NCI-H2171 treated with DMSO at 0.1 percent for 48 hours (cell line): ENCODE measurements at regions not wholly inside any gene's neighbourhood (a gene's known extent, or its start where the extent isn't known, plus 50 kb on each side); places are given as distances from the start of the nearest gene placed in this dataset.
"Not testable (repeated sequence)": the region's sequence is repeated elsewhere in the genome, so short reads cannot be mapped to it uniquely, and the experiment has no call there.

Source experiments
- DNase-seq: peaks from one replicate; lab custom pipeline; 2025; lab: John Stamatoyannopoulos, UW

DNA sequence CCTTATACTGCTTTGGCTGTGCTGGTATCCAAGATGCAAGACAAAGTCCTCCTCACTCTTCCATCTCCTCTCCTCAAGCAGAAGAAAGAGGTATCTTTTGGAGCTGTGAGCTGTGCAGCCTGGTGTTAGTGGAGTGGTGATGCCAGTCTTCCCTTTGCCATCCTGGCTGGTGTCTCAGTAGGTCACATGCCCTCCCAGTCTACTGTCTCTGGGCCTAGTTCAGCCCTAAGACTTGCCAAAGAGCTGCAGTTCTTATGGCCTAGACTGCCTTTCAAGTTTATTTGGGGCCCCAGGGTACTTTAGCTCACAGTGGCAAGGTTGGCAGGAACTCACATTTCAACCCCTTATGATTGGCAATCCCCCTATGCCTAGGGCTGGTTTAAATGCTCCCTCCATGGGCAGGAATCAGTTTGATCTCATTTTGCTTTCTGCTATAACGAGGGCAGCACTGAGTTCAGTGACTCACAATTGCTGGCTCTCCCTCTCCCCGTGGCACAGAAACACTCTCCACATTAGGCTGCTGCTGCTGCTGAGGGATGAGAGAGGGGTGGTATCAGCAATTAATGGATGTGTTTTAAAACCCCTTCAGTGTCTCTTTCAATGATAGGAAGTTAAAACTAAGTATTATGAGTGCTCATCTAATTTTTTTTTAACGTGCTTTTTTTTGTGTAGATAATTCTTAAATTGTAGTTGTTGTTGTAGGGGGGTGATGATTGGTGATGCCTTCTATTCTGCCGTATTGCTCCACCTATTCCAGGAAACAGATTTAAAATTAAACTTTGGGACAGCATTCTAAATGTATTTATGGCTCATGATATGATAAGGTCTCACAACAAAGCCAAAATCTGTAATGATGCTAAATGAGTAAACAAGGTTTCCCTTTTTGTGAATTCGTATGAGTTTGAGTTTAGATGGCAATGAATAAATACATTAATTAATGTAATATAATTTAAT lies 1295.0 kb downstream of the JRKL start:
- no peak for DNase-seq

DNA sequence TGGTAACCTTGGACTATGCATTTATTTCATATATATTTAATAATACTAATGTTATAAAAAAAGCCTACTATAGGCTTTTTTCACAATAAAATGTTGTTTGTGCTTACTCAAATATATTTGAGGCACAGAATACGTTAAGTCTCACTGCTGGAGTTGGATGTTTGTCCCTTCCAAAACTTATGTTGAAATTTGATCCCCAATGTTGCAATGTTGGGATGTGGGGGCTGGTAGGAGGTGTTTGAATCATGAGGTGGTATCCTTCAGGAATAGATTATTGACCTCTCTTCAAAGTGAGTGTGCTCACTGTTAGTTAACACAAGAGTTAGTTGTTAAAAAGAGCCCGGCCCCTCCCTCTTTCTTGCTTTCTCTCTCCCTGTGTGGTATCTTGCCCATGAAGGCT lies 1295.9 kb downstream of the JRKL start:
- DNase-seq = no peak

DNA sequence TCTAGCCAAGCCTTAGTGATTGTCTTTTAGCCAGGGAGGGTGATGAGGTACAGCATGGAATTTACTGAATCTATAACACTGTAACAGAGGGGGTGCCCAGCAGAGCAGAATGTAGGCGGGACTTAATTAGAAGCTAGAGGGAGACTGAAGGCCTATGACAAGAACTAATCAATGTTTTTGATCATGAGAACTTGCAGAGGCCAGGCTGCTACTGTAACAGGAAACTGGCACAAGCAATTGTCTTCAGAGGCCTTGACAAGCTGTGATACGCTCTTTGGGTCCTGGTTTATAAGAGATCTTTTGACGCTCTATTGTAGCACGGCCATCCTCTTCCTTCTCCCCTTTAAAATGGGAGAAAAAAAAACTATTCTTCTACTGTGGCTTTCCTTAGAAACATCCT lies 1297.3 kb downstream of the JRKL start:
- DNase-seq = no peak

DNA sequence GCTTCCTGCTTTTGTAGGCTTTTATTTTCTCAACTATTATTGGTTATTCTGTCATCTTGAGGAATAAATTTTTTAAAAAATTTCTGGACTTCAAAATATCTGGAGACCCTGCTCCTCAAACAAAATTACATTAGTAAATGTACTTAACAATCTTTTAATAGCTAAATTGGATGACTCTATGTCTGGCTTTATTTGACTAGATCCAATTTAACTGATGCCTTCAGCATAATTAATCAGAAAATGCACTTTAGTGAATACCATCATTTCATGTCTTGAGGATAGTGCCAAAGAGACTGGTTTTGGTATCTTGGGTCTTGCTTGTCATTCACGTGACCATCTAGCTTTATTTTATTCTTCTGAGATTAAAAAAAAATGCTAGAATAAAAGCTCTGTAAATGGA lies 1301.2 kb downstream of the JRKL start:
- DNase-seq = no peak

DNA sequence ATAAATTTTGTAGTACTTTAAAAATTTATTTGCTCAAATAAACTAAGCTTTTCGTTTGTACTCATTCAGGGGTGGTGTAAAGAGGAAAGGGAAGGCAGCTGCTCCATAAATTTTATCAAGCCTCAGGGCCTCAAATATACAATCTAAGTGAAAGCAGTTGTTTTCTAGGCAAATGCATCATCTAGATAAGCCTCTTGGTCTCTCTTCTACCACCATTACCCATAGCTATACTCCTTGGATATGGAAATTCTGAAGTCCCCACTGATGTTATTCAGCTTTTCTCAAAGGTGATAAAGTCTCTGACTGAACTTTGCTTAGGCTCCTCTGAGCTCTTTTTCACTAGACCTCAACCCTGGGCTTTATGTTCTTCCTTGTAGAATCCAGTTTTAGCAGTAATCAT lies 1313.1 kb downstream of the JRKL start:
- peak; percentile 20 for DNase-seq

DNA sequence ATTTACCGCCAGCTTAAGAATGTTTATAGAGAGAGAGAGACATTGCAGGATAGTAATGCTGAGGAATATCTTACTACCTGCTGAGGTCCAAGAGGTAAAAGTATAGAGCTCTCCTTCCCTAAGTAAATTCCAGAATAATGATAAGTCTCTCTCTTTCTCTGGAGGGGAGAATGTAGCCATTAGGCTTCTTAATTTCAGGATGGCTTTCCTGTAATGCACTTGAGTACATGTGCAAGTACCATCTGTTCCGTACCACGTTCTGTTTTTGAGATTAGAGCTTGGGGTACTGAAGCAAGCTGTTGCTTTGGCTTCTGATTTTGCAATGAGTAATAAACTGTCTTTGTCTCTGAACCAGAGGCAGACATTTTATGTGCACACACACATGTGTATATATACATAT lies 1314.0 kb downstream of the JRKL start:
- DNase-seq = peak; percentile 92

DNA sequence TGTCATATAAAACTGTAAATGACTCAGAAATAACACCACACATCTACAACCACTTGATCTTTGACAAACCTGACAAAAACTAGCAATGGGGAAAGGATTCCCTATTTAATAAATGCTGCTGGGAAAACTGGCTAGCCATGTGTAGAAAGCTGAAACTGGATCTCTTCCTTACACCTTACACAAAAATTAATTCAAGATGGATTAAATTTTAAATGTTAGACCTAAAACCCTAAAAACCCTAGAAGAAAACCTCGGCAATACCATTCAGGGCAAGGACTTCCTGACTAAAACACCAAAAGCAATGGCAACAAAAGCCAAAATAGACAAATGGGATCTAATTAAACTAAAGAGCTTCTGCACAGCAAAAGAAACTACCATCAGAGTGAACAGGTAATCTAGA lies 1315.3 kb upstream of the CNTN5 start:
- DNase-seq = not testable (repeated sequence)

DNA sequence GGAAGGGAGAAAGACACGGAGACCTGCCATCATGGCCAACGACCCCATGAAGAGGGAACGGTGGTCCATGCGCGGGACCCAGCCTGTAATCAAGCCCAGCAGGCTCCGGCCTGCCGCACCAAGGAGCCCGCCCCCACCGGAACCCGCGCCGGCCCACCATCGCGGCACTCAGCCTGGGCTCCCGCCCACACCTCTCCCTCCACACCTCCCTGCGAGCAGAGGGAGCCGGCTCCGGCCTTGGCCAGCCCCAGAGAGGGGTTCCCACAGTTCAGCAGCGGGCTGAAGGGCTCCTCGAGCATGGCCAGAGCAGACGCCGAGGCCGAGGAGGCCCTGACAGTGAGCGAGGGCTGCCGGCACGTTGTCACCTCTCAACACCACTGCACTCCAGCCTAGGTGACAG lies 1302.8 kb upstream of the CNTN5 start:
- no peak for DNase-seq

DNA sequence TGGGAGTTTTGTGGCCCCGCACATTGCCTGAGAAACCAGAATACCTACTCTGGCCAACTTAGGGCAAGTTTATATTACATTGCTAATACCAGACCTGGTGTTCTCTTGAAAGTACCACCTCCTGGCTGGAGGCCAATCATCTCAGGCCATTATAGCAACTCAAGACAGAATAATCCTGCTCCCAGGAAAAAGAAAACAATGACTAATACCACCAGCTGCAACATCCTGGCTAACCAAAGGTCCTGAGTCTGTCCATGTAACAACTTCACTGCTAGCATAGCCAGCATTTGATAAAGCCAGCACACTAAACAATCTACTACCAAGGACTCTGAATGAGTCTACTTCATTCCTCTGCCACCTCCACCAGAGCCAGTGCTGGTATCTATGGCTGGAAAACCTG lies 1298.7 kb upstream of the CNTN5 start:
- DNase-seq = peak; percentile 17

DNA sequence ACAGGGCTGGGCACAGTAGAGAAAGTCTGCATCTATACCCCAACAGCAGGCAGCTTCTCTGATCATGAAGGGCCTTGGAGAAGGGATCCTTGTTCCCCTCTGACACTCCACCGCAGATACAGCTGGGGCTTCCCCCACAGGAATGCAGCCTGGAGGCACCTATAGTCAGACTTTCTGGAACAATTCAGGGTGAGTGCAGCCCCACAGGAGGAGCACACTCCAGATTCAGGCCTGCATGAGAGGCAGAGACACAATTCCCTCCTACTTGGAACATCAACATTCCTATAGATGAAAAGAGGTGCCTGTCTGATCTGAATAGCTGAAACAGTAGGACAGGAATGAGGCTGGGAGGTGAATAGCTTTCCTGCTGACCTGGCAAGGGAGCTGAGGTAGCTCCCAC lies 1298.0 kb upstream of the CNTN5 start:
- DNase-seq = no peak

DNA sequence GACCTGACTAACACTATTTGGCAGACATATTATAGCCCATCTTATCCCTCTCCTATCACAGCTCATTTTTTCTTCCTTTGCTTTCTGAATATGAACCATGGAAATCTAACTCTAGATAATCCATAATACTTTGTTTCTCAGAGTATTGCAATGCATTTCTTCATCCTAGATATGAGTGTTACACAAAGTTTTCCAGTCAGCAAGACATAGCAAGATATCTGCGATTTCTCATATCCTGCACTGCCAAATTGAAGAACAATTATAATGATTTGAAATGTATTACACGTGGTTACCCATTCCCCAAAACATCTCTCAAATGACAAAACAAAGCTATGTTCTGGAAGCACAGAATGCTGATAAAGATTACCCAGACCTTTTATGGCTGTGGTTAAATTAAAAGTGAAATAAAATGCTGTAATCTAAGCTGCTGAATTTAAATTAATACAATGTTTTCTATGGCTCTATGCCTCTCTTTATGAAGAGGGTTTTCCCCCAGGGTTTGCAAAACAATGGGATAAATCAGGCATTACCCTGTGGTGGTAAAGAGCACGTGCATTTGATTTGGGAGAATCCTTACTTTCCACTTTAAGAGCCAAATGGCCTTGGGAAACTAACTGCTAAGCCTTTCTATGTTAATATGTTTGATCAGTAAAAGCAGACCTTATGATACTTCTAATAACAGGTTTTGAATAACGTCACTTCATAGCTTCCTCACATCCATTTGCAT lies 1291.0 kb upstream of the CNTN5 start:
- no peak for DNase-seq

DNA sequence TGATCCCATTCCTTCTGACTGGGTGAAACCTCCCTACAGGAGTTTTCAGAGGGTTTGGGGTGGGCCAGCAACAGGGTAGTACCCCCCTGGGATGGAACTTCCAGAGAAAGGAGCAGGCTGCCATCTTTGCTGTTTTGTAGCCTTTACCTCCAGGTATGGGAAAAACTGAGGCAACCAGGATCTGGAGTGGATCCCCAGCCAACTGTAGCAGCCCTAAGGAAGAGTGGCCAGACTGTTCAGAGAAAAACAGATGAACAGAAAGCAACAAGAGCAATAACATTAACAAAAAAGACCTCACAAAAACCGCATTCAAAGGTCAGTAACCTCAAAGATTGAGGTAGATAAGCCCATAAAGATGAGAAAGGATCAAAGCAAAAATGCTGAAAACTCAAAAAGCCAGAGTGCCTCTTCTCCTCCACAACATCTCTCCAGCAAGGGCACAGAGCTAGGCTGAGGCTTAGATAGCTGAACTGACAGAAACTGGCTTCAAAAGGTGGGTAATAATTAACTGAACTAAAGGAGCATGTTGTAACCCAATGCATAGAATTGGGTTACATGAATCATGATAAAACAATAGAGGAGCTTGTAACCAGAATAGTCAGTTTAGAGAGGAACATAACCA lies 1288.6 kb upstream of the CNTN5 start:
- DNase-seq = peak; percentile 15

DNA sequence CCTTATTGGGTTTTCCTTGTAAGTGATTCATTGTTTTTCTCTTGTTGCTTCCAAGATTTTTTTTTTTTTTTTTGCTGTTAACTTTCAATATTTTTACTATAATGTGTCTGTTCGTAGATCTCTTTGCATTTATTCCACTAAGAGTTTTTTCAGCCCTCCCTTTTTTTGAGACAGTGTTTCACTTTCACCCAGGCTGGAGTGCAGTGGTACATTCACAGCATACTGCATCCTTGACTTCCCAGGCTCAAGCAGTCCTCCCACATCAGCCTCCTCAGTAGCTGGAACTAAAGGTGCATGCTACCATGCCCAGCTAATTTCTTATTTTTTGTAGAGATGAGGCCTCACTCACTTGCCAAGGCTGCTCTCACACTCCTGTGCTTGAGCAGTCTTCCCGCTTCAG lies 1282.0 kb upstream of the CNTN5 start:
- no peak for DNase-seq

DNA sequence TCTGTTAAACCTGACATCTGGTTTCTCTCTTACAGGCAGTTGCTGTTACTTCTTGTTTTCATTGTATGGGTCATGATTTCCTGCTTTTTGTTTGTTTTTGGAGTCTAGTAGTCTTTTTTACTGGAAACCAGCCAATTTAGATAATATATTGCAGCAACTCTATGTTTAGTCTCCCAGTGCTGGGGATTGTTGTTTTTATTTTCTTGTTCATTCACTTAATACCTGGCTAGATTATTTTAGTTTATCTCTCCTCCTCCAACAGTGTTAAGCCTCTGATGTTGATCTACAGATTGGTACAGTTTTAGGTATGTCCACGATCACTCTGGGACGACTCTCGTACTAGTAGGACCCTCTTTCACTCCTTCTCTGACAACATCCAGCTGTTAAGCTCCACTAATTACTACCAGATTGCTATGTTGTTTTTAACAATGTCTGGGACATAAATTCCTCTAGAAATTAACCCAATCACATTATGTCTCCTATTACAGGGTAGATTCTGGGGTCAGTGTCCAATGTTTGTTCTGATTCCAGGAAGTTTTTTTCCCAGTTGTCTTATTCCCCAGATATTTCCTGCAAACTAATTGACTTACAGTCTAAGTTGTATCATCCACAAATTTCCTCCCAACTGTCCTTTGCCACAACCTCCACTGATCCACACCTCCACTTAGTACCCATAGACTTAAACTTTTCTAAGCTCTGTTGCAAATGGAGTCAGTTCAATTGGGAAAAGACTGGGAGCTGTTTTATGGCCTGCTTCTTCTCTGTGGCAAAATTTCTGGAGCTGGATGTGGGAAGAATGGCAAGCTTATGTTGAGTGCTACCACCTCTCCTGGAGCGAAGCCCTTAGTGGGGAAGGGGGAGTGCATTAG lies 1280.6 kb upstream of the CNTN5 start:
- peak; percentile 41 for DNase-seq

DNA sequence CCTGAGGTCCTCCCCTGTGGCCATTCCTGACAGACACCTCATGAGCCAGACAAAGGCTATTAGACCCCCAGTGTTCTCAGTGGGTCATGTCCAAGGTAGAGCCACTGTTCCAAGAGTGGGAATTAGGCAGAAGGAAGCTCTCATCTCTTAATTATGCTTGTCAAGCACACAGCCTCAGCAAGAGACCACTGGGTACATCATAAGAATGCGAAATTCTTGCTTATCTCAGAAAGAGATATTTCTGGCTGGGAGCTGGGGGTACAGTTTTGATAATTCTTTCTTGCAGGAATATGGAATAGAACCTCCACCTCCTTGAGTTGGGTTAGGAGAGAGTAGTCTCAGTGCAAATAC lies 1280.0 kb upstream of the CNTN5 start:
- no peak for DNase-seq

DNA sequence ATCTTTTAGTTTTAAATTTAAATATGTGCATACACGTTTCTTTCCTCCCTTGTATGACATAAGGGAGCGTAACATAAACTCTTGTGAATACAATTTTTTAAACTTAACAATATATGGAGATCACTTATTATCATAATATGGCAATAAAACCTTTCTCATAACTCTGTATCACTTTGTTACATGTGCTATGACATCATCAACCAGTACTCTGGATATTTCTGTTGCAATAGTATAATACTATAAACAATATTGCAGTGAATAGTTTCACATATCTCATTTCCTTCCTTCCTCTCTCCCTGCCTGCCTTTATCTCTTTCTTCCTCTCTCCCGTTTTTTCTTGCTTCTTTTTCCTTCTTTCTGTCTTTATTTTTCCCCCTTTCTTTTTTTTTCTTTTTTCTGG lies 1278.0 kb upstream of the CNTN5 start:
- DNase-seq = no peak

DNA sequence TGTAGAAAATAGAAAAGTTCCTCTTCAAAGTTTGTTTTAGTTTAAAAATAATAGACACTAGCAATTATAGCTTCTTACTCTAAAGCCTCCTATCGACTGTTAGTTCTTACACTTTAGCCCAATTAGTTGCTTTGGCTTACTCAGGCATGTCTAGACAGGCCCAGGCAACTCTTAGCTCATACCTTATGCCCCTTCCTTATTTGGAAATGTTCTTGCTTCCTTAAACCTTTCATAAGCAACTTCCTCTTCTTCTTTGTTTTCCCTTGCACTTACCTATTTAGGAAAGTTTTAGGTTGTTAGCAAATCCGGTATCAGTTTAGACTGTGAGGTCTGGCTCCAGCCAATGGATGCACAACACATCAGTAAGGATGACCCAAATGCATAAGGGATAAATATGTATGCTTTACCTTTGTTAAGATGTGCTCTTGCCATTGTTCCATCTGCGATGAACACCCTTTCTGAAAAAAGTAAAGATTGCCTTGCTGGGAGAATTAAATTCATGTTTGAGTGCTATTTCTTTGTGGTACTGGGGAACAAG lies 1277.5 kb upstream of the CNTN5 start:
- peak; percentile 74 for DNase-seq

DNA sequence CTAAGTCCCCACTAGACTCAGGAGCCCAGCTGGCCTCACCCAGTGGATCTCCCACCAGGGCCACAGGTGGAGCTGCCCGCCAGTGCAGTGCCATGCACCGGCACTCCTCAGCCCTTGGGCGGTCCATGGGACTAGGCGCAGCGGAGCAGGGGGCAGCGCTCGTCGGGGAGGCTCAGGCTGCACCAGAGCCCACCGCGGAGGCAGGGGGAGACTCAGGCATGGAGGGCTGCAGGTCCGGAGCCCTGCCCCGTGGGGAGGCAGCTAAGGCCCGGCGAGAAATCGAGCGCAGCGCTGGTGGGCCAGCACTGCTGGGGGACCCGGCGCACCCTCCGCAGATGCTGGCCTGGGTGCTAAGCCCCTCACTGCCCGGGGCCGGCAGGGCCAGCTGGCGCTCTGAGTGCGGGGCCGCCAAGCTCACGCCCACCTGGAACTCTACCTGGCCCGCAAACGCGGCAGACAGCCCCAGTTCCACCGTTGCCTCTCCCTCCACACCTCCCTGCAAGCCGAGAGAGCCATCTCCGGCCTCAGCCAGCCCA lies 1275.2 kb upstream of the CNTN5 start:
- DNase-seq = no peak

DNA sequence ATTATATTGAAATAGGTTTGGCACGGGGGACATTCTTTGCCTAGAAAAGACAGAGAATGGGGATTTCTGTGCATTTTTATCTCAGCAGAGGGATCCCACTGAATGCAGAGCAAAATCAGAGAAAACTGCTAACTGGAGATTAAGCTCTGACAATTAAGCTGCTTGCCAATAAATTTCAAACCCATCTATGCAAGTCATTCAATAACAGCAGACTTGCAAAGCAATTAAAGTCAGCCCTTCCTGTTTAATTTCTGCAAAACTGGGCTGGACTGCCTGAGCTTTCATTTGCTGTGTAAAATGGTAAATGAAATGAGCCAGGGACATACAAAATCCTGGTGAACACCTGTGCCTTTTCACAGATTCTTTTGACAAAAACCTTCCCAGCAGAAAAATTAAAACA lies 1273.9 kb upstream of the CNTN5 start:
- DNase-seq = no peak

DNA sequence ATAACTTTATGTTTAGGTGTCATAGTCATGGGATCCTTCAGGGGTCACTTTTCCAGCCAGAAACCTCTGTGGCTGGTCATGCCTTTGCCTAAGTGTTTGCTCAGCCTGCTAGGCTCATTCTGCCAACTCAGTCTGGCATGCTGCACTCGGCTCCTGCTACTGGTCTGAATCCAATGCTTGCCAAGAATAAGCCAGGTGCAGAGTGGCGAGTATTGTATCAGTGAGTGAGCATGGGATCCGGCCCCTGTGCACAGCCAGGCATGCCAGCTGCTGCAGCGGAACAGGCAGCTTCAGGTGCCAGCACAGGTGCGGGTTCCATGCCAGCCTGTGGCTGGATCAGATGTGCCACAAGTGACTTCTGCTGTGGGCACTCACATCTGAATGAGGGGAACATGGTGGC lies 1269.3 kb upstream of the CNTN5 start:
- peak; percentile 30 for DNase-seq

DNA sequence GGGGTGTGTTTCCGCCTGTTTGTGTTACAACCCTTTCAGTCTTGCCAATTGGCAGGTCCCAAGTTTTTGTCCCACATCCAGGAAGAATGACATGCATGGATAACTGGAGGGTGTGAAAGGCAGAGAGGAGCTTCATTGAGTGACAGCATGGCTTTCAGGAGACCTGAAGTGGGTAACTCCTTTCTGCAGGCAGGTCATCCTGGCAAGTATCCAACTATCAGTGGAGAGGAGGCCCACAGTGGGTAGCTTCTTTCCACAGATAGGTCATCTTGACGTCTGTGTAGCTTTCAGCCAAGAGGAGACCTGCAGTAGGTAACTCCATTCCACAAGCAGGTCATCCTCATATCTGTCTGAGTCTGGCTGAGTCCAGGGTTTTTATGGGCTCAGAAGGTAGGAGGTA lies 1268.8 kb upstream of the CNTN5 start:
- no peak for DNase-seq

DNA sequence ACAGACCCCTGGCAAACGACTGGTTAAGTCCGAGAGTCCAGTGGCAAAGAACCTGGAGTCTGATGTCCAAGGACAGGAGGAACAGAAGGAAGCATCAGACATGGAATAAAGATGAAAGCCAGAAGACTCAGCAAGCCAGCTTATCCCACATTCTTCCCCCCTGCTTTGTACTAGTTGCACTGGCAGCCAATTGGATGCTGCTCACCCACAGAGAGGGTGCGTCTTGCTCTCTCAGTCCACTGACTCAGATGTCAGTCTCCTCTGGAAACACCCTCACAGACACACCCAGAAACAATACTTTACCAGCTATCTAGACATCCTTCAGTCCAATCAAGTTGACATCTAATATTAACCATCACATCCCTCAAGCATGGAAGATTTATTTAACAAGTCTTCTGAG lies 1265.8 kb upstream of the CNTN5 start:
- DNase-seq = no peak
